Ovary (tissue), 7 donors: ENCODE measurements at regions not wholly inside any gene's neighbourhood (a gene's known extent, or its start where the extent isn't known, plus 50 kb on each side); places are given as distances from the start of the nearest gene placed in this dataset.

ENCODE experiments used
- DNase-seq, 5 donors: peaks; one replicate each; pipeline ENCODE4 v3.0.0-alpha.2; 2019 to 2020
- H3K27ac ChIP-seq, 2 donors: fragments of 200-600 bp; one replicate each; pipeline versions ENCODE4 v1.5.1 to v1.8.0; 2019 to 2022
- H3K27me3 ChIP-seq: fragments of 200-600 bp; one replicate; pipeline ENCODE4 v1.8.0; 2022
- H3K36me3 ChIP-seq: fragments of 200-600 bp; sonication (generic); one replicate; pipeline ENCODE4 v1.5.1; 2019
- H3K4me1 ChIP-seq: one replicate; pipeline ENCODE4 v1.8.1; 2013; ENCODE audit warnings: mild to moderate bottlenecking, moderate library complexity; ENCODE audit not compliant: insufficient read depth
- H3K4me3 ChIP-seq: fragments of 200-600 bp; sonication (generic); one replicate; pipeline ENCODE4 v1.5.1; 2017
- H3K9me3 ChIP-seq, 2 donors: fragments of 200-600 bp in 1 of 2; sonication (generic) in 1 of 2; one replicate each; pipeline versions ENCODE4 v1.5.1 to v1.8.1; 2013 to 2019; ENCODE audit warnings: mild to moderate bottlenecking in 1 of 2, moderate library complexity in 1 of 2
- CTCF ChIP-seq, 3 donors: fragments of 450-650 bp in 2 of 3; fragments of 200-600 bp in 1 of 3; IDR thresholded peaks; one replicate each; pipeline versions ENCODE4 v1.5.1 to v1.8.0; 2016 to 2022; ENCODE audit warnings: antibody characterized with exemption in 3 of 3, mild to moderate bottlenecking in 1 of 3
- EP300 ChIP-seq: sonication (generic); formaldehyde crosslinking; IDR thresholded peaks from one replicate; pipeline ENCODE4 v1.6.1; 2017; ENCODE audit warnings: antibody characterized with exemption
- POLR2A ChIP-seq: fragments of 450-650 bp; IDR thresholded peaks from one replicate; pipeline ENCODE4 v1.6.1; 2017; ENCODE audit warnings: antibody characterized with exemption, mild to moderate bottlenecking, moderate library complexity
- WGBS, 3 donors: extraction: QIAGEN DNeasy Blood & Tissue Kit in 1 of 3; methylation state at CpG; one replicate each; pipeline versions ENCODE4 v1.1.5 to v1.1.7; 2013 to 2017; 5-methylcytosine and 5-hydroxymethylcytosine counted together
- intact Hi-C, 4 donors: fragments of 100-400 bp; cut with DNase I; formaldehyde crosslinking; loops; one replicate each; pipeline versions ENCODE4 v1.11.0 to v1.15.1; 2022 to 2023
- donor health status: DM: no; HTN: no; CAD: no; lungs with moderate emphysema.
- donor health status: DM: no; HTN: no; CAD: no.
- donor health status: Bipolar disorder and iron deficiency.
- donor health status: DM: no; HTN: no; CAD: no.
- donor health status: DM: yes; HTN: yes; CAD: no.

GRCh38 chr7:142534726-142535122 lies 214.5 kb upstream of the PRSS1 start:
- no peak overlapping the region for H3K4me3 ChIP-seq
- H3K9me3 ChIP-seq: no peaks in the 10 kb centered on the region
- no peaks in the 10 kb centered on the region for H3K36me3 ChIP-seq
- no peak for DNase-seq
- no peaks in the 10 kb centered on the region for H3K4me1 ChIP-seq
- H3K27ac ChIP-seq: no peak overlapping the region
- TF ChIP-seq CTCF (IDR thresholded peaks at IDR 0.05) (no peak), EP300 (no peak), POLR2A (no peak)
- H3K27me3 ChIP-seq: no peaks in the 10 kb centered on the region
- intact Hi-C loops: no loop called here

- H3K36me3 ChIP-seq: no peaks in the 10 kb centered on the region
- H3K4me3 ChIP-seq: no peak overlapping the region
- H3K27me3 ChIP-seq: no peaks in the 10 kb centered on the region
- TF ChIP-seq CTCF (IDR thresholded peaks at IDR 0.05): no peak
- no peak for TF ChIP-seq EP300
- TF ChIP-seq POLR2A: no peak
- H3K4me1 ChIP-seq: no peaks in the 10 kb centered on the region
- intact Hi-C loops: no loop called here
- no peak for DNase-seq
- H3K27ac ChIP-seq: no peak overlapping the region
- H3K9me3 ChIP-seq: no peaks in the 10 kb centered on the region
- WGBS, 3 donors: 76 to 86% (median 80%) methylated on average over 2 of the region's 2 CpGs
Measured at GRCh38 chr7:142533920-142534319, 215.4 kb upstream of the PRSS1 start.

- 74 to 80% (median 74%) methylated on average over 4 of the region's 4 CpGs for WGBS, 3 donors
- Histone ChIP-seq H3K4me3 (no peak overlapping the region), H3K27me3 (no peaks in the 10 kb centered on the region), H3K36me3 (no peaks in the 10 kb centered on the region), H3K4me1 (no peaks in the 10 kb centered on the region), H3K27ac (no peak overlapping the region), H3K9me3 (no peaks in the 10 kb centered on the region)
- no peak for TF ChIP-seq POLR2A
- intact Hi-C loops: no loop called here
- no peak for DNase-seq
Measured at GRCh38 chr7:142529591-142529990, 219.7 kb upstream of the PRSS1 start.

GRCh38 chr7:142528608-142529408 lies 220.5 kb upstream of the PRSS1 start:
- Histone ChIP-seq H3K36me3 (no peaks in the 10 kb centered on the region), H3K27ac (no peak overlapping the region), H3K4me1 (no peaks in the 10 kb centered on the region), H3K9me3 (no peaks in the 10 kb centered on the region), H3K4me3 (no peak overlapping the region), H3K27me3 (no peaks in the 10 kb centered on the region)
- 53 to 64% (median 59%) methylated on average over 15 of the region's 15 CpGs for WGBS, 3 donors
- no peak for TF ChIP-seq CTCF (IDR thresholded peaks at IDR 0.05)
- TF ChIP-seq POLR2A: no peak
- intact Hi-C loops: no loop called here
- DNase-seq: no peak

GRCh38 chr7:142523821-142524460 lies 225.3 kb upstream of the PRSS1 start:
- DNase-seq: no peak
- Histone ChIP-seq H3K27me3 (no peaks in the 10 kb centered on the region), H3K27ac (no peak overlapping the region), H3K36me3 (no peaks in the 10 kb centered on the region), H3K4me1 (no peaks in the 10 kb centered on the region), H3K4me3 (no peak overlapping the region), H3K9me3 (no peaks in the 10 kb centered on the region)
- intact Hi-C loops: no loop called here
- WGBS, 3 donors: 44 to 50% (median 46%) methylated on average over 9 of the region's 9 CpGs
- TF ChIP-seq POLR2A: no peak
- no peak for TF ChIP-seq EP300
- TF ChIP-seq CTCF (IDR thresholded peaks at IDR 0.05): no peak
